Ramos (cell line): ENCODE measurements at regions not wholly inside any gene's neighbourhood (a gene's known extent, or its start where the extent isn't known, plus 50 kb on each side); places are given as distances from the start of the nearest gene placed in this dataset.

Experiments
- in situ Hi-C: fragments of 300-500 bp; cut with MboI; formaldehyde crosslinking; loops from one replicate; pipeline ENCODE4 v1.14.3; 2022; ENCODE audit warnings: low sequenced_read_pairs; ENCODE audit not compliant: unreplicated experiment

- in situ Hi-C loops = no loop called here
These were observed 712.1 kb downstream of the LTN1 start for GRCh38 chr21:28280611-28281010.

DNA sequence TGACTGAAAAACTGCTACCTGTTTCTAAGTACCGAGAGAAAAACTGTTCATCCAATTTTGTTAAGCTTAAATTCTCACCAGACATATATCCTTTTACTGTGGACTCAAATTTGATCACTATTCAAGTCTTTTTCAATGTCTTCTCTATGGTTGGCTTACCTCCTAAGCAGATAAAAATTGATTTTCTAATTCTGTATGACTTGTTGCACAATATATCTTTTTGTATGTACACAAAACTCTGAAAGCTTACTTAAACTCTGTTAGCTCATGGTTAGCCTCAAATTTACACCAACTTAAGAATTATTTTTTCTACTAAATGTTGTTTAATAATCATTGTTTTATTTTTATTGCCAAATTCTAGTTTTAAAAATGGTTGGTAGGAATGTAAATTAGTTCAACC is 715.4 kb downstream of the LTN1 start:
- in situ Hi-C loops = no loop called here

- in situ Hi-C loops = no loop called here
These were observed 720.2 kb downstream of the LTN1 start for GRCh38 chr21:28272272-28272992.

DNA sequence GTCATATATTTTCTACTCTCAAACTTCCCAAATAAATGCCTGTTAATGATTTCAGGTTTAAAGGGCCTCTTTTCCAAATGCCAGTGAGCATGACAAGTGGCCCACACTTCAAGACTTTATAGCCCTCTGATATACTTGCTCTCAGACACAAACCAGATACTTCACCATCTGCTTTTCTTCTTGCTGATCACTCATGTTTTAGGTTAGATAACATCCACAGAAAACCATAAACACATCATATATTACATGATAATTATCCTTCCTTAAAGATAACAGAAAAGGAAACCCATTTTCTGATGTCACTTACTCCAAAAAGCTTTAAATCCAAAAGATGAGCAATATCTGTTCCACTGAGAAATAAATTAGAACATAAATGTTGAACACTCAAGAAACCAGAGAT is 723.5 kb downstream of the LTN1 start:
- in situ Hi-C loops = no loop called here

DNA sequence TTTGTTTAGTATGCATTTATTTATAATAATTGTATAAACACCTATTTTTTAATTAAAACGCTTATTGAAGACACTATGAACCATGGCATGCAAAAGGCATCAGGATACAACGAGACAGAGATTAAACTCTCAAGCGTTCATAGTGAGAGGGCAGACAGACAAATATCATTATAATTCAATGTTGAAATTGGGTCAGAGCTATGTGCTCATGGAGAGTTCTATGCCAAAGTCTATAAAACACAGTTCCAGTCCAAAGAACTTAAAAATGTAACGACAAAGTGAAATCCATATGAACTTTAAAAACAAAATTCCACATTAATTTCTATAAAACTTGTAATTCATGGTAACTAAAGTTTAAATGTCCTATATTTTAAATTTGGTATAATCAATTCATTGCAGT is 724.0 kb downstream of the LTN1 start:
- in situ Hi-C loops = no loop called here

DNA sequence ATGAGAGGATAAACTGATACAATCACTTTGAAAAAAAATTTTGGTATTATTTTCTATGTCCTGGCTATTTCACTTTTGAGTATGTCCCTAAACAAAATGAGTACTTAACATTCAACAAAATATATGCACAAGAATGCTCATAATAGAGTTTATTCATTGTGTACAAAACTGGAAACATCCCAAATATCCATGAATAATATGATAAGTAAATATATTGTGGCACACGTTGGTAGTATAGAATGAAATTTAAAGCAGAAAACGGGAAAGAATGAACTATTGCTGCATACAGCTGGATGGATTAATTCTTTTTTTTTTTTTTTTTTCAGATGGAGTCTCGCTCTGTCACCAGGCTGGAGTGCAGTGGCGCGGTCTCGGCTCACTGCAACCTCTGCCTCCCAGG is 725.2 kb downstream of the LTN1 start:
- in situ Hi-C loops = no loop called here

- in situ Hi-C loops = no loop called here
These were observed 726.6 kb downstream of the LTN1 start for GRCh38 chr21:28266061-28266460.

DNA sequence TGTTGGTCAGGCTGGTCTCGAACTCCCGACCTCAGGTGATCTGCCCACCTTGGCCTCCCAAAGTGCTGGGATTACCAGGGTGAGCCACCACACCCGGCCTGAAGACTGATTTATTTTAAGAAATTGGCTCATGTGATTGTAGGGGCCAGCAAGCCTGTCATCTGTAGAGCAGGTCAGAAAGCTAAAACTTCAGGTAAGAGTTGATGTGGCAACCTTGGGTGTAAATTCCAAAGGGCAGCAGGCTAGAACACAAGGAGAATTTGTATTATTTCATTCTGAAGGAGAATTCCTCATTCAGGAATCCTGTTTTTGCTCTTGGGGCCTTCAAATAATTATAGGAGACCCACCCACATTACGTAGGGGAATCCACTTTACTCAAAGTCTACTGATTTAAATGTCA is 728.7 kb downstream of the LTN1 start:
- in situ Hi-C loops = no loop called here

DNA sequence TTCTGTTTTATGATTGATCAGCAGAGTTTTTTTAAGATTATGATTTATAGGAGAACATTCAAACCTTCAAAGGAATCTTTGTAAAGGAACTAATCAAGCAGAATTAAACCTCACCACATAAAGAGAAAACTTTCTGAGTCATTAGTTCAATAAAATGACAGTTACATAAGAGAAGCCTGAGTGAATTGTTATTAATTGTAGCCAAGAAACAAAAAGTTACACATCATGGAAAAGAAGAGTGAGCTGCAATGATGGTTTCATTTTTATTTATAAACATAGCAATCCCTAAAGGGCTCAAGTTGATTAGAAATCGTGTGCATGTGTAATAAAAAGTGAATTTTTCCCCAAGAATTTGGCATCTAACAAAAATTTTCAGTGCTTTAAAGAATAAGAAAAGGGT is 731.4 kb downstream of the LTN1 start:
- in situ Hi-C loops = no loop called here

GRCh38 chr21:28257276-28257675 is 735.4 kb downstream of the LTN1 start:
- in situ Hi-C loops = no loop called here

GRCh38 chr21:28256837-28257236 is 735.8 kb downstream of the LTN1 start:
- in situ Hi-C loops = no loop called here

DNA sequence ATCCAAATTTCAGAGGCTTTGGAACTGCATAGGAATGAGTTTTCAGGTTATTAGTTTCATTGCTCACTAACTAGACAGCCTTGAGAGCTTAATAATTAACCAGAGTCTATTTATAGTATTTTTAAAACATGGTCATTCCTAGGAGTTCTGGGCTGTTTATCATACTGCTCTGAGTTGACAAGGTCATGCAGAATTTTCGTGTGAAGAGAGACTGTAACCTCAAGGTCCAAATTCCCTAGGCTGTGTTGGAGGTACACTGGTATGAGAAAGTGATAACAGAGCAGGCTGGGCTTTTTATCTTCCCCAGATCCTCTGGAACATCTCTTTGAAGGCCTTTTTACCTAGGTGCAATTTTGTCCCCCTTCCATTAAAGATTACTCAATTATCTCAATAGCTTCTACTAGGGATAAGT is 736.3 kb downstream of the LTN1 start:
- in situ Hi-C loops = no loop called here

GRCh38 chr21:28253961-28254360 is 738.7 kb downstream of the LTN1 start:
- in situ Hi-C loops = no loop called here

DNA sequence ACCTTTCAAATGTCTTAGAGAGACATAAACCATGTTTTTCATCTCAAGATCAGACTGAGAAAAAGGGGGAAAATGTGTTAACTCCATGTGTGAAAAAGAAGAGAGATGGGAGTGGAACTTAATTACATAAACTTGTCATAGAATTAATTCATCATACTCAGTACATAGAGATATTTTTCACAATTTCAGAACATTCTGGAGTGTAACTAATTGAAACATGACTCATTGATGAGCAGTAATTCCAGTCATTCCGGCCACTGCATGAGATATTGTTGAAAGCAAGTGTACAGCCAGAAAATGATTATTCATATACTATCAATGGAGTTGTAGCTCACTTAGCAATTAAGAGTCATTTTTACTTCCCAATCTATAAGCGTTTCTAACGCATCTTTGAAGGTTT is 739.3 kb downstream of the LTN1 start:
- in situ Hi-C loops = no loop called here

GRCh38 chr21:28252928-28253327 is 739.7 kb downstream of the LTN1 start:
- in situ Hi-C loops = no loop called here

DNA sequence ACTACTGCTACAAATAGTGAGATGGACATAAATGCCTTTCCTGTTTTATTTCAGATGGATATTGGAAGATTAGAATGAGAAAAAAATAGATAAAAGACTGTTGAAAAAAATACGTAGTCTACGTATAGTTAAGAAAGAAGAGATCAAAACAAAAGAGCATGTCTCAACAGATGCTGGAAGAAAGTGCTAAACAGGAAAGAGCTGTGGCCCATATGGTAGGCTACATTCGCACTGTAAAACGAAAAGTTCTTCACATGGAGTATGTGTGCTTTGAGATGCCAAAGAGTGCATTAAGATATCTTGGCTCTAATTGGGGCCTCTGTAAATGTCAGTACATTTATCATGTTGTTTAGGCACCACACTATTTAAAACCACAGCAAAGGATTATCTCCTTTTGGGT is 741.7 kb downstream of the LTN1 start:
- in situ Hi-C loops = no loop called here

GRCh38 chr21:28247454-28248020 is 745.1 kb downstream of the LTN1 start:
- in situ Hi-C loops = no loop called here

- in situ Hi-C loops = no loop called here
These were observed 752.1 kb downstream of the LTN1 start for GRCh38 chr21:28240586-28240985.

GRCh38 chr21:28239340-28239739 is 753.3 kb downstream of the LTN1 start:
- in situ Hi-C loops = no loop called here

- in situ Hi-C loops = no loop called here
These were observed 755.0 kb downstream of the LTN1 start for GRCh38 chr21:28237661-28238060.

DNA sequence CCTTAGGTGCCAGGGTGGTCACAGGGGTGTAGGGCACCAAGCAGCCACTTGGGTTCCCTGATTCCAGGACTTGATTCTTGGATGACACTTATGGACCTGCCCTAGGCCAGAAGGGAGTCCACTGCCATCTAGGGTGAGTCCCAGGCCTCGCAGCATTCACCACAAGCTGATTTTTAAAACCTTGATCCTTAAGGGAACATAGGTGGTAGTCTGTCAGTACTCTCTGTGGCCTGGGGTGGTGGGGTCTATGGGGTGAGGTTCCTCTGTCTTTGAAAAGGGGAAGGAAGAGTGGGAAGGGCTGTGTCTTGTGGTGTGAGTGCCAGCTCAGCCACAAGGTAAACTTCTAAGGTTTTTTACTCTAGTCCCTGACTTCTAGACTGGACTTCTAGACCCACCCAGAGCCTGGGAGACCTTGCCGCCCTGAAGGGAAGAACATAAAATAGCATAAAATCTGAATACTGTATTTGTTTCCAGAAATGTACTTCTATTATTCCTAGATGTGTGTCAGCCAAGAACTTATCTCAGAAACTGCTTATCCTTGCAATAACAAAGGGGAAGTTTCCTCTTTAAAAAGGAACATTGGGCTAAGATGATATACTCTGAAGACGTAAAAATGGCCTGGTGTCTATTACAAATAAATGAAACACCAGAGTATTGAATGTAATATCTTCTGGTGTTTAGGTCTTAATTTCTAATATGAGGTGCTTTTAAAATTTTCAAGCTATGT is 757.3 kb downstream of the LTN1 start:
- in situ Hi-C loops = no loop called here

DNA sequence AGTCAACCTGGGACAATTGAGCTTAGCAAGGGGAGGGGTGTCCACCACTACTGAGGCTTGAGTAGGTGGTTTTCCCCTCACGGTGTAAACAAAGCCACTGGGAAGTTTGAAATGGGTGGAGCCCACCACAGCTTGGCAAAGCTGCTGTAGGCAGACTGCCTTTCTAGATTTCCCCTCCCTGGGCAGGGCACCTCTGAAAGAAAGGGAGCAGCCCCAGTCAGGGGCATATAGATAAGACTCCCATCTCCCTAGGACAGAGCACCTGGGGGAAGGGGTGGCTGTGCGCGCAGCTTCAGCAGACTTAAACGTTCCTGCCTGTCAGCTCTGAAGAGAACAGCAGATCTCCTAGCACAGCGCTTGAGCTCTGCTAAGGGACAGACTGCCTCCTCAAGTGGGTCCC is 758.4 kb downstream of the LTN1 start:
- in situ Hi-C loops = no loop called here
